ENCODE measurements at regions not wholly inside any gene's neighbourhood (a gene's known extent, or its start where the extent isn't known, plus 50 kb on each side); places are given as distances from the start of the nearest gene placed in this dataset.

DNA sequence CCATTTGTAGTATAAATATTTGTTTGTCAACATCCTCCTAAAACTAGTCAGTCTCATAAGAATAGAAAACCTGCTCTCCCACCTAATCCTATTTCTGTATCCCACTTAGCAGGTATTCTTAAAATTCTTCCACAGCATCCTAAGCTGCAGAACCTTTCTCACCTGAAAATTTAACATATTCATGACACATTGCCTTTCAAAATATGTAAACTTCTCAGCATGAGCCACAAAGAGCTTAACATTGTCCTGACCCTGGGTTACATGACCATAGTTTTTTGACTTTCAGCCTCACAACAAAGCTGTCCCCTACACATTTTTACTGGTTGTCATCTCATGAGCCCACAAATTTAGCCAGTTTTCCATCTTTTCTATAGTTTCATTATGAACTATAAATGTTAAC is 712.1 kb downstream of the LTN1 start:
- no peaks in the 10 kb centered on the region for H3K4me1 Mint-ChIP-seq (ENCODE audit: low read depth, unreplicated experiment)
- no peaks in the 10 kb centered on the region for H3K9me3 Mint-ChIP-seq (ENCODE audit: unreplicated experiment)
- H3K4me3 Mint-ChIP-seq (ENCODE audit: unreplicated experiment), result no peak overlapping the region
- no peak overlapping the region for H3K27ac Mint-ChIP-seq (ENCODE audit: unreplicated experiment)
- no peaks in the 10 kb centered on the region for H3K27me3 Mint-ChIP-seq (ENCODE audit: unreplicated experiment)
- DNase-seq, result no peak
- TF ChIP-seq, protein P1, sequence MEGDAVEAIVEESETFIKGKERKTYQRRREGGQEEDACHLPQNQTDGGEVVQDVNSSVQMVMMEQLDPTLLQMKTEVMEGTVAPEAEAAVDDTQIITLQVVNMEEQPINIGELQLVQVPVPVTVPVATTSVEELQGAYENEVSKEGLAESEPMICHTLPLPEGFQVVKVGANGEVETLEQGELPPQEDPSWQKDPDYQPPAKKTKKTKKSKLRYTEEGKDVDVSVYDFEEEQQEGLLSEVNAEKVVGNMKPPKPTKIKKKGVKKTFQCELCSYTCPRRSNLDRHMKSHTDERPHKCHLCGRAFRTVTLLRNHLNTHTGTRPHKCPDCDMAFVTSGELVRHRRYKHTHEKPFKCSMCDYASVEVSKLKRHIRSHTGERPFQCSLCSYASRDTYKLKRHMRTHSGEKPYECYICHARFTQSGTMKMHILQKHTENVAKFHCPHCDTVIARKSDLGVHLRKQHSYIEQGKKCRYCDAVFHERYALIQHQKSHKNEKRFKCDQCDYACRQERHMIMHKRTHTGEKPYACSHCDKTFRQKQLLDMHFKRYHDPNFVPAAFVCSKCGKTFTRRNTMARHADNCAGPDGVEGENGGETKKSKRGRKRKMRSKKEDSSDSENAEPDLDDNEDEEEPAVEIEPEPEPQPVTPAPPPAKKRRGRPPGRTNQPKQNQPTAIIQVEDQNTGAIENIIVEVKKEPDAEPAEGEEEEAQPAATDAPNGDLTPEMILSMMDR (IDR thresholded peaks at IDR 0.05; ENCODE audit: partially characterized antibody, unreplicated experiment), result no peak
- no peaks in the 10 kb centered on the region for H3K36me3 Mint-ChIP-seq (ENCODE audit: unreplicated experiment)

DNA sequence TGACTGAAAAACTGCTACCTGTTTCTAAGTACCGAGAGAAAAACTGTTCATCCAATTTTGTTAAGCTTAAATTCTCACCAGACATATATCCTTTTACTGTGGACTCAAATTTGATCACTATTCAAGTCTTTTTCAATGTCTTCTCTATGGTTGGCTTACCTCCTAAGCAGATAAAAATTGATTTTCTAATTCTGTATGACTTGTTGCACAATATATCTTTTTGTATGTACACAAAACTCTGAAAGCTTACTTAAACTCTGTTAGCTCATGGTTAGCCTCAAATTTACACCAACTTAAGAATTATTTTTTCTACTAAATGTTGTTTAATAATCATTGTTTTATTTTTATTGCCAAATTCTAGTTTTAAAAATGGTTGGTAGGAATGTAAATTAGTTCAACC is 715.4 kb downstream of the LTN1 start:
- DNase-seq, result no peak
- Mint-ChIP-seq H3K27ac (ENCODE audit: unreplicated experiment) (no peak overlapping the region), H3K36me3 (ENCODE audit: unreplicated experiment) (no peaks in the 10 kb centered on the region), H3K4me1 (ENCODE audit: low read depth, unreplicated experiment) (no peaks in the 10 kb centered on the region), H3K9me3 (ENCODE audit: unreplicated experiment) (no peaks in the 10 kb centered on the region), H3K4me3 (ENCODE audit: unreplicated experiment) (no peak overlapping the region), H3K27me3 (ENCODE audit: unreplicated experiment) (no peaks in the 10 kb centered on the region)
- TF ChIP-seq, protein P1 (IDR thresholded peaks at IDR 0.05; ENCODE audit: partially characterized antibody, unreplicated experiment), result no peak

DNA sequence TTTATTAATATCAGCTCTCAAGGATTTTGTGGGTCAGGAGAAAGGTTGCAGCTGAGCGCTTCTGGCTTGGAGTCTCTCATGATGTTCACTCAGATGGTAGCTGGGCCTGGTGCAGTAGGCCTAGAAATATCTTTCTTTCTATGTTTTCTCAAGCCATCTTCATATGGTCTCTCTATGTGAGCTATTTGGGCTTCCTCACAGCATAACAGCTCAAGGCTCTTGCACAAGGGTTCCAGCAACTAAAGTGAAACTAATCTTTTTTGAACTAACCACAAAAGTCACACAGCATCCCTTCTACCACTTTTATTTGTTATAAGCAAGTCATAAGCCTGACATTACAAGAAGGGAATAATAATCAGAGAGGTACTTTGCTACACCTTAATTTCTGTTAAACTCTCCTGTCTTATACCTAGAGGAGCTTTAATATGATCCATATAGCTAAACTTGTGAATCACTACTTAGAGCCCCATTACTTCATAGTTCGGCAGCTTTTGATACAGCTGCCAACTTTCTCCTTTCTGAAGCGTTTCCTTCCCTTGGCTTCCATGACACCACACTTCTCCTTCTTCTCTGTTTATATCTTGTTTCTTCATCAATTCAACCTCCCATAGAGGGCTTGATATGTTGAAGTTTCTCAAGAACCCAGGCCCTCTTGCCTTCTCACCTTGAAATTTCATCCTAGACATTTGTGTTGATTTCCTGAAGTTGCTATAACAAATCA is 720.2 kb downstream of the LTN1 start:
- no peak overlapping the region for H3K27ac Mint-ChIP-seq (ENCODE audit: unreplicated experiment)
- H3K4me1 Mint-ChIP-seq (ENCODE audit: low read depth, unreplicated experiment), result no peaks in the 10 kb centered on the region
- H3K27me3 Mint-ChIP-seq (ENCODE audit: unreplicated experiment), result no peaks in the 10 kb centered on the region
- H3K4me3 Mint-ChIP-seq (ENCODE audit: unreplicated experiment), result no peak overlapping the region
- no peaks in the 10 kb centered on the region for H3K9me3 Mint-ChIP-seq (ENCODE audit: unreplicated experiment)
- no peak for DNase-seq
- H3K36me3 Mint-ChIP-seq (ENCODE audit: unreplicated experiment), result no peaks in the 10 kb centered on the region
- TF ChIP-seq, protein P1 (IDR thresholded peaks at IDR 0.05; ENCODE audit: partially characterized antibody, unreplicated experiment), result no peak

DNA sequence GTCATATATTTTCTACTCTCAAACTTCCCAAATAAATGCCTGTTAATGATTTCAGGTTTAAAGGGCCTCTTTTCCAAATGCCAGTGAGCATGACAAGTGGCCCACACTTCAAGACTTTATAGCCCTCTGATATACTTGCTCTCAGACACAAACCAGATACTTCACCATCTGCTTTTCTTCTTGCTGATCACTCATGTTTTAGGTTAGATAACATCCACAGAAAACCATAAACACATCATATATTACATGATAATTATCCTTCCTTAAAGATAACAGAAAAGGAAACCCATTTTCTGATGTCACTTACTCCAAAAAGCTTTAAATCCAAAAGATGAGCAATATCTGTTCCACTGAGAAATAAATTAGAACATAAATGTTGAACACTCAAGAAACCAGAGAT is 723.5 kb downstream of the LTN1 start:
- no peak overlapping the region for H3K27ac Mint-ChIP-seq (ENCODE audit: unreplicated experiment)
- H3K4me1 Mint-ChIP-seq (ENCODE audit: low read depth, unreplicated experiment), result no peaks in the 10 kb centered on the region
- H3K27me3 Mint-ChIP-seq (ENCODE audit: unreplicated experiment), result no peaks in the 10 kb centered on the region
- TF ChIP-seq, protein P1 (IDR thresholded peaks at IDR 0.05; ENCODE audit: partially characterized antibody, unreplicated experiment), result no peak
- no peak for DNase-seq
- no peaks in the 10 kb centered on the region for H3K36me3 Mint-ChIP-seq (ENCODE audit: unreplicated experiment)
- no peaks in the 10 kb centered on the region for H3K9me3 Mint-ChIP-seq (ENCODE audit: unreplicated experiment)
- H3K4me3 Mint-ChIP-seq (ENCODE audit: unreplicated experiment), result no peak overlapping the region

DNA sequence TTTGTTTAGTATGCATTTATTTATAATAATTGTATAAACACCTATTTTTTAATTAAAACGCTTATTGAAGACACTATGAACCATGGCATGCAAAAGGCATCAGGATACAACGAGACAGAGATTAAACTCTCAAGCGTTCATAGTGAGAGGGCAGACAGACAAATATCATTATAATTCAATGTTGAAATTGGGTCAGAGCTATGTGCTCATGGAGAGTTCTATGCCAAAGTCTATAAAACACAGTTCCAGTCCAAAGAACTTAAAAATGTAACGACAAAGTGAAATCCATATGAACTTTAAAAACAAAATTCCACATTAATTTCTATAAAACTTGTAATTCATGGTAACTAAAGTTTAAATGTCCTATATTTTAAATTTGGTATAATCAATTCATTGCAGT is 724.0 kb downstream of the LTN1 start:
- no peaks in the 10 kb centered on the region for H3K36me3 Mint-ChIP-seq (ENCODE audit: unreplicated experiment)
- H3K27ac Mint-ChIP-seq (ENCODE audit: unreplicated experiment), result no peak overlapping the region
- no peaks in the 10 kb centered on the region for H3K27me3 Mint-ChIP-seq (ENCODE audit: unreplicated experiment)
- TF ChIP-seq, protein P1 (IDR thresholded peaks at IDR 0.05; ENCODE audit: partially characterized antibody, unreplicated experiment), result no peak
- H3K4me1 Mint-ChIP-seq (ENCODE audit: low read depth, unreplicated experiment), result no peaks in the 10 kb centered on the region
- no peaks in the 10 kb centered on the region for H3K9me3 Mint-ChIP-seq (ENCODE audit: unreplicated experiment)
- no peak overlapping the region for H3K4me3 Mint-ChIP-seq (ENCODE audit: unreplicated experiment)
- no peak for DNase-seq
